Hepatocyte (in vitro differentiated cells): ENCODE measurements at regions not wholly inside any gene's neighbourhood (a gene's known extent, or its start where the extent isn't known, plus 50 kb on each side); places are given as distances from the start of the nearest gene placed in this dataset.

ENCODE experiments used
- DNase-seq: peaks from one replicate; pipeline ENCODE4 v3.0.0-alpha.2; 2016; ENCODE audit warnings: low spot score
- H2AFZ ChIP-seq: fragments of 200-600 bp; sonication (generic); 2 replicates; pipeline ENCODE4 v1.6.0; 2016; ENCODE audit warnings: antibody characterized with exemption, mild to moderate bottlenecking
- H3K27ac ChIP-seq: fragments of 200-600 bp; sonication (generic); 2 replicates; pipeline ENCODE4 v1.5.1; 2016; ENCODE audit warnings: mild to moderate bottlenecking
- H3K27me3 ChIP-seq: fragments of 200-600 bp; sonication (generic); 2 replicates; pipeline ENCODE4 v1.6.1; 2016
- H3K36me3 ChIP-seq: fragments of 200-600 bp; sonication (generic); replicated peaks from 2 replicates; pipeline ENCODE4 v1.5.1; 2016; ENCODE audit warnings: low read depth; ENCODE audit not compliant: insufficient read depth
- H3K4me1 ChIP-seq: fragments of 200-600 bp; sonication (generic); 2 replicates; pipeline ENCODE4 v1.5.1; 2016; ENCODE audit warnings: mild to moderate bottlenecking, moderate library complexity; ENCODE audit not compliant: insufficient read depth
- H3K4me2 ChIP-seq: fragments of 200-600 bp; sonication (generic); 2 replicates; pipeline ENCODE4 v1.6.0; 2016
- H3K4me3 ChIP-seq: fragments of 200-600 bp; sonication (generic); 2 replicates; pipeline ENCODE4 v1.5.1; 2016; ENCODE audit warnings: mild to moderate bottlenecking
- H3K79me2 ChIP-seq: fragments of 200-600 bp; sonication (generic); 2 replicates; pipeline ENCODE4 v1.6.0; 2017; ENCODE audit warnings: mild to moderate bottlenecking
- H3K9me2 ChIP-seq: fragments of 200-600 bp; sonication (generic); replicated peaks from 2 replicates; pipeline ENCODE4 v1.6.0; 2017; ENCODE audit warnings: mild to moderate bottlenecking; ENCODE audit not compliant: insufficient read depth
- H3K9me3 ChIP-seq: fragments of 200-600 bp; sonication (generic); 2 replicates; pipeline ENCODE4 v1.5.1; 2016; ENCODE audit warnings: low read depth, mild to moderate bottlenecking
- H4K20me1 ChIP-seq: fragments of 200-600 bp; sonication (generic); 2 replicates; pipeline ENCODE4 v1.6.0; 2016; ENCODE audit warnings: mild to moderate bottlenecking; ENCODE audit not compliant: insufficient read depth, poor library complexity, severe bottlenecking
- CTCF ChIP-seq: fragments of 200-600 bp; sonication (generic); IDR thresholded peaks from 2 replicates; pipeline ENCODE4 v1.5.1; 2016; ENCODE audit warnings: antibody characterized with exemption, mild to moderate bottlenecking; ENCODE audit not compliant: poor library complexity
- EZH2 ChIP-seq: fragments of 200-600 bp; sonication (generic); IDR thresholded peaks from 2 replicates; pipeline ENCODE4 v1.6.1; 2016; ENCODE audit warnings: antibody characterized with exemption, mild to moderate bottlenecking, borderline replicate concordance
- EZH2phosphoT487 ChIP-seq: fragments of 200-600 bp; sonication (generic); IDR thresholded peaks from one replicate; pipeline ENCODE4 v1.6.1; 2018; ENCODE audit warnings: antibody characterized with exemption, mild to moderate bottlenecking, low read depth, moderate library complexity; ENCODE audit not compliant: unreplicated experiment, severe bottlenecking
- WGBS: methylation state at CpG from one replicate; pipeline ENCODE4 v1.1.6; 2016; ENCODE audit warnings: low lambda C conversion rate; ENCODE audit errors: missing lambda C conversion rate; 5-methylcytosine and 5-hydroxymethylcytosine counted together

DNA sequence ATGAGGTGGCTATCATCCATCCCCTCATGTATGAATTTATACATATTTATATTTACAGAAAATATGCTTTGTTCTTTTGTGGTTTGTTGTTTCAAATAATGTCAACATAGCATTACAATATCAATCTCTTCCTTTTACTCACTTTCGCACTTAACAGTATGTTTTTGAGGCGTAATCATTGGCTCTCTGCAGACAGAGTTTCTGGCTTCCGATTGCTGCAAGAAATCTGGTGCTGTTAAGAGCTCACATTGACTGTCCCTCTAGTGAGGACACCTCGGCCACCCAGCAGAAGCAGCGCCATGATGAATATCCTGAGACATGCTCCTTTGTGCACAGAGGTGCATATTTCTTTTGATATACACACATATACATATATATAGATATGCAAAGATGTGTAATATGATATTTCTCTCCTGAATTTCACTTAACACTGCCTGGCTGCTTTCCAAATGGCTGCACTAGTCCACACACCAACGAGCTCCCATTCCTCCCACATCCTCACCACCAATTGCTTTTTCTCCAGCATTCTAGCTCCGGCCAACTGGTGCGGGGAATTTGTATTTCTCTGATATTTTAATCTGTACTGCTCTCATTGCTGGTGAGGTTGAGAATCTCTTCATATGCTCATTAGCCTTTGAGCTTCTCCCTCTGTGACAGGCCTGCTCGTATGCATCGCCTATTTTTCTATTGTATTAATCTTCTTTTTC, 248.4 kb downstream of the SIPA1L2 start:
- H3K79me2 ChIP-seq = no peaks in the 10 kb centered on the region
- no peak for DNase-seq
- H3K27me3 ChIP-seq = no peaks in the 10 kb centered on the region
- H3K4me1 ChIP-seq = peaks cover 18% of the 10 kb centered on the region
- no peak overlapping the region for H3K4me3 ChIP-seq
- H3K9me2 ChIP-seq = no peaks in the 10 kb centered on the region
- TF ChIP-seq EZH2 (no peak), CTCF (no peak), EZH2phosphoT487 (no peak)
- no peak overlapping the region for H2AFZ ChIP-seq
- H3K4me2 ChIP-seq = no peak overlapping the region
- H4K20me1 ChIP-seq = no peaks in the 10 kb centered on the region
- H3K9me3 ChIP-seq = no peaks in the 10 kb centered on the region
- no peaks in the 10 kb centered on the region for H3K36me3 ChIP-seq
- no peak overlapping the region for H3K27ac ChIP-seq
- WGBS = 87% methylated on average over 10 of the region's 10 CpGs

DNA sequence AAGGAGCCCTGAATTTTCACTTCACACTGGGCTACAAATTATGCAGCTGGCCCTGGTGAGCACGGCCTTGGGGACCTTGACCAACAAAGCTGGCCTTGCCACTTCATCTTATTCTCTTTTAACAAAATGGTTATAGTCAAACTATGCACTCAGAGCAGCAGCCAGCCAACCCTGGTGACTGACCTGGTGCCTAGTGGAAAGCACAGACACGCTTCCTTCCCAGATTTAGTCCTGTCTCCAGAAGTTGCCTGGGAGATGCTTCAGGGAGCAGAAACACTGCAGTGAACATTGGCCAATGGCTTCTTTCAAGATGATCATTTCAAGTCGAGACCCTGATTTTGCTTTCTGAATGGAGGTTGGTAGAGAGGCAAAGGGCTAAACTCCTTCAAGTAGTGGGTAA, 249.3 kb downstream of the SIPA1L2 start:
- 84% methylated on average over 3 of the region's 3 CpGs for WGBS
- no peaks in the 10 kb centered on the region for H3K9me3 ChIP-seq

DNA sequence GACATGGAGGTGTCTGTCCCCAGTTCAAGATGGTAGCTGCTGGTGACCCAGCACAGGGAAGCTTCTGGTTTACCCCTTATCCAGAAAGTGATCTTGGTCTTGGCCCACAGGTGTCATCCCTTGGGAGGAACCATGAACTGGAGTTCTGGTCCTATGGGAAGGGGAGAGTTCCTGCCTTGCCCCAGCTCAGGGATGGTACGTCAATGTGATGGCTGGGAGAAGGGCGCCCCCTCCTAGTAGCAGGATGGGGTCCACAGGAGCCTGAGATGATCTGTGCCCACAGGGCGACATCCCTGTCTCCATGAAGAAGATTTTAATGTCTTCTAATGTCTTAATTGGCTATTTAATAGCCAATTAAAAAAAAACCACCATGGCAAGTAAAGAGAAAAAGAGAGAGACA, 249.8 kb downstream of the SIPA1L2 start:
- no peaks in the 10 kb centered on the region for H3K9me2 ChIP-seq
- peaks cover 18% of the 10 kb centered on the region for H3K4me1 ChIP-seq
- TF ChIP-seq EZH2 (no peak), CTCF (no peak), EZH2phosphoT487 (no peak)
- H3K4me3 ChIP-seq = no peak overlapping the region
- 100% methylated on average over 3 of the region's 3 CpGs for WGBS
- H4K20me1 ChIP-seq = no peaks in the 10 kb centered on the region
- no peaks in the 10 kb centered on the region for H3K36me3 ChIP-seq
- H3K27ac ChIP-seq = no peak overlapping the region
- DNase-seq = no peak
- H3K9me3 ChIP-seq = no peaks in the 10 kb centered on the region
- no peak overlapping the region for H2AFZ ChIP-seq
- no peaks in the 10 kb centered on the region for H3K79me2 ChIP-seq
- H3K4me2 ChIP-seq = no peak overlapping the region
- no peaks in the 10 kb centered on the region for H3K27me3 ChIP-seq

More for the DNA sequence above, 249.3 kb downstream of the SIPA1L2 start:
- H3K4me1 ChIP-seq = peaks cover 18% of the 10 kb centered on the region
- no peak overlapping the region for H2AFZ ChIP-seq
- no peaks in the 10 kb centered on the region for H3K36me3 ChIP-seq
- no peak overlapping the region for H3K4me2 ChIP-seq
- H3K27ac ChIP-seq = no peak overlapping the region
- no peaks in the 10 kb centered on the region for H3K27me3 ChIP-seq
- H3K79me2 ChIP-seq = no peaks in the 10 kb centered on the region
- TF ChIP-seq CTCF (no peak), EZH2phosphoT487 (no peak), EZH2 (no peak)
- no peaks in the 10 kb centered on the region for H4K20me1 ChIP-seq
- H3K9me2 ChIP-seq = no peaks in the 10 kb centered on the region
- H3K4me3 ChIP-seq = no peak overlapping the region
- DNase-seq = no peak

DNA sequence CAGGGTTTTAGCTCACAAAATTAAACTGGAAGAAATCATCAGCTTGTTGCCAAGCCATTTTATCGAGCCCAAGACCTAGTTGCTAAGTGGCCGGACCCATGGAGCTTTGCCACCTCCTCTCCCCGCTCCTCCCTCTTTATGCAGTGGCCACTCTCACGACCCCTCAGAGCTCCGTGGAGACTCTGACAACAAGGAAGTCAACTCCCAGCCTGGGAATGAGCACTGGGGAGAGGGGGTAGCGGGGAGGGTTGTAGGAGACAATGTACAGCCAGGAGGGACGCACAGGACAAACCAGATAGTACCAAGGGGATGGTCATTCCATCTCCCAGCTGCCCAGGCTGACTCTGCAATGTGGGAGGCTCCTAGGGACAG, 250.9 kb downstream of the SIPA1L2 start:
- no peak overlapping the region for H3K27ac ChIP-seq

More for the DNA sequence above, 250.9 kb downstream of the SIPA1L2 start:
- Histone ChIP-seq H3K9me3 (no peaks in the 10 kb centered on the region), H3K4me2 (no peak overlapping the region), H2AFZ (no peak overlapping the region), H3K36me3 (no peaks in the 10 kb centered on the region), H4K20me1 (no peaks in the 10 kb centered on the region), H3K4me1 (peaks cover 12% of the 10 kb centered on the region), H3K9me2 (no peaks in the 10 kb centered on the region), H3K4me3 (no peak overlapping the region), H3K79me2 (no peaks in the 10 kb centered on the region), H3K27me3 (no peaks in the 10 kb centered on the region)
- 90% methylated on average over 7 of the region's 7 CpGs for WGBS
- no peak for TF ChIP-seq EZH2phosphoT487
- TF ChIP-seq CTCF = no peak
- no peak for TF ChIP-seq EZH2
- DNase-seq = no peak
